Type B pancreatic cell (in vitro differentiated cells): ENCODE measurements at regions not wholly inside any gene's neighbourhood (a gene's known extent, or its start where the extent isn't known, plus 50 kb on each side); places are given as distances from the start of the nearest gene placed in this dataset.

ENCODE experiments used
- DNase-seq: peaks from one replicate; pipeline ENCODE4 v3.0.0; 2021; ENCODE audit warnings: mixed read lengths; ENCODE audit not compliant: unreplicated experiment; ENCODE audit errors: extremely low spot score
- H3K27ac Mint-ChIP-seq: 2 replicates; pipeline ENCODE4 v1.8.0; 2021; ENCODE audit warnings: mild to moderate bottlenecking, mixed read lengths
- H3K27me3 Mint-ChIP-seq: 2 replicates; pipeline ENCODE4 v1.8.0; 2021; ENCODE audit warnings: mixed read lengths
- H3K36me3 Mint-ChIP-seq: 2 replicates; pipeline ENCODE4 v1.8.0; 2021; ENCODE audit warnings: mixed read lengths
- H3K4me1 Mint-ChIP-seq: one replicate; pipeline ENCODE4 v1.8.0; 2021; ENCODE audit warnings: mixed read lengths; ENCODE audit not compliant: unreplicated experiment
- H3K4me3 Mint-ChIP-seq: 2 replicates; pipeline ENCODE4 v1.8.0; 2021; ENCODE audit warnings: mild to moderate bottlenecking, mixed read lengths
- H3K9me3 Mint-ChIP-seq: 2 replicates; pipeline ENCODE4 v1.8.0; 2021; ENCODE audit warnings: mixed read lengths
- TF ChIP-seq, protein P1 (sequence below): fragments of 200-600 bp; sonication (generic); conservative IDR thresholded peaks from 2 replicates; pipeline ENCODE4 v1.5.0; 2021; ENCODE audit warnings: antibody characterized with exemption, mild to moderate bottlenecking

DNA sequence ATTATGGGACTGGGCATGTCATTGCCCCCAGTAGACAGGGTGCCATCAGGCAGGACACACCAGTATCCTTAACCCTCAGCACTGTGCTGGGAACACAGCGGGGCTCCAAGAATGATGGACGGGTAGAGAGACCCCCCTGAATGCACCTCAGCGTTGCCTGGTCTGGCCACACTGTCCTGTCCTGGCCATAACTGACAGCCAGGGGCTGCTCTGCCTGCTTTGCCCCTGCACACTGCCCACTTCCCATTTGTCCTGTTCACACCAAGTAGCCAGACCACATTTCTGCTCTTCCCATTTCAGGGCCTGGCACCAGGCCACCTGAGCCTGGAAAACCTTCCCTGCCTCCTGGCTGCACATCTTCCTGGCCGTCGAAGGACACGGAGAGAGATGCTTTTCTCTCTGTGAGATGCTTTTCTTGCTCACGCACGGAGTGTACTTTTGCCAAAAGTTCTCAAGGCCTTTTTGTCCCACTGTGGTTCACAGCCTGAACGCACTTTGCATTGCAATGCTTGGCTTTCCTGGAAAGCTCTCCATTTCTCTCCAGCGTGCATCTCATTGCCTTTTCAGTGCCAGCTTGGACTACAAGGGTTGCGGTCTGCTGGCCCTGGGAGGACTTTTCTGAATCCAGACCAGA is 131.0 kb upstream of the EEPD1 start:
- H3K4me3 Mint-ChIP-seq = no peak overlapping the region
- H3K9me3 Mint-ChIP-seq = no peaks in the 10 kb centered on the region
- no peaks in the 10 kb centered on the region for H3K27me3 Mint-ChIP-seq
- no peak overlapping the region for H3K27ac Mint-ChIP-seq
- DNase-seq = no peak
- no peaks in the 10 kb centered on the region for H3K36me3 Mint-ChIP-seq
- no peaks in the 10 kb centered on the region for H3K4me1 Mint-ChIP-seq
- TF ChIP-seq, protein P1, sequence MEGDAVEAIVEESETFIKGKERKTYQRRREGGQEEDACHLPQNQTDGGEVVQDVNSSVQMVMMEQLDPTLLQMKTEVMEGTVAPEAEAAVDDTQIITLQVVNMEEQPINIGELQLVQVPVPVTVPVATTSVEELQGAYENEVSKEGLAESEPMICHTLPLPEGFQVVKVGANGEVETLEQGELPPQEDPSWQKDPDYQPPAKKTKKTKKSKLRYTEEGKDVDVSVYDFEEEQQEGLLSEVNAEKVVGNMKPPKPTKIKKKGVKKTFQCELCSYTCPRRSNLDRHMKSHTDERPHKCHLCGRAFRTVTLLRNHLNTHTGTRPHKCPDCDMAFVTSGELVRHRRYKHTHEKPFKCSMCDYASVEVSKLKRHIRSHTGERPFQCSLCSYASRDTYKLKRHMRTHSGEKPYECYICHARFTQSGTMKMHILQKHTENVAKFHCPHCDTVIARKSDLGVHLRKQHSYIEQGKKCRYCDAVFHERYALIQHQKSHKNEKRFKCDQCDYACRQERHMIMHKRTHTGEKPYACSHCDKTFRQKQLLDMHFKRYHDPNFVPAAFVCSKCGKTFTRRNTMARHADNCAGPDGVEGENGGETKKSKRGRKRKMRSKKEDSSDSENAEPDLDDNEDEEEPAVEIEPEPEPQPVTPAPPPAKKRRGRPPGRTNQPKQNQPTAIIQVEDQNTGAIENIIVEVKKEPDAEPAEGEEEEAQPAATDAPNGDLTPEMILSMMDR = no peak

DNA sequence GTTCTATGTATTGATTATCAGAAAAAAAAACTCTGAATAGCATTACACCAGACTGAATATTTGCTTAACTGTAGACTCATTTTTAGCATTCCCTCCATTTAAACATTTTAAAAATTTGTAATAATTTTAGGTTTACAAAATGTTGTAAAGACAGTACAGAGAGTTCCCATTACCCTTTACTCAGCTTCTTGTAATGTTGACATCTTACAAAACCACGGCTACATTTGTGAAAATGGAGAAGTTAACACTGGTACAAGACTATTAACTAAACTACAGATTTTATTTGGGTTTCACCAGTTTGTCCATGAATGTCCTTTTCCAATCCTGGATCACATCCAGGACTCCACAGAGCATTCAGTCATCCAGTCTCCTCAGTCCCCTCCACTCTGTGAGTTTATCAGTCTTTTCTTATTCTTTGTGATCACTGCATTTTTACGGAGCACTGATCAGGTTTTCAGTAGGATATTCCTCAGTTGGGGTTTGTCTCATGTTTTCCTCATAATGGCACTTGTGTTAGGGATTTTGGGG is 130.0 kb upstream of the EEPD1 start:
- no peak for DNase-seq
- no peaks in the 10 kb centered on the region for H3K36me3 Mint-ChIP-seq
- TF ChIP-seq, protein P1 = no peak
- no peaks in the 10 kb centered on the region for H3K9me3 Mint-ChIP-seq
- H3K4me3 Mint-ChIP-seq = no peak overlapping the region
- H3K27me3 Mint-ChIP-seq = no peaks in the 10 kb centered on the region
- H3K4me1 Mint-ChIP-seq = no peaks in the 10 kb centered on the region
- no peak overlapping the region for H3K27ac Mint-ChIP-seq

DNA sequence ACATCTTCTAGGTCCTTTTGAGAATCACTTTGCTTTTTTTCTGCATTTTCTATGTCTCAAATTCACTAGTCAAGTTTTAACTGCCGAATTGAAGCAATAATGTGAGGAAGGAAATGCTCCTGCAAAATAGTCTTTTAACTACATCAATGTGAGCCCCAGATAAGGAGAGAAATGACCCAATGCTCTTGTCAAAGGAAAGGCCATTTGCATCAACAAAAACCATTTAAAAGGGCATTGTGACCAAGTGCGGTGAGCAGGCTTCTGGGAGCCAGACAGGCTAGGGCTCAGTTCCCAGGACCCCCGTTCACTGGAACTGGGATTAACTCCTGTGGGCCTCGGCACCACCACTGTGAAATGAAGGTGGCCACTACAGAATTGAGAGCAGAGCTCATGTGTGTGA is 127.9 kb upstream of the EEPD1 start:
- TF ChIP-seq, protein P1 = no peak
- H3K4me3 Mint-ChIP-seq = no peak overlapping the region
- peaks cover 9% of the 10 kb centered on the region for H3K4me1 Mint-ChIP-seq
- H3K36me3 Mint-ChIP-seq = no peaks in the 10 kb centered on the region
- no peaks in the 10 kb centered on the region for H3K9me3 Mint-ChIP-seq
- no peak for DNase-seq
- H3K27me3 Mint-ChIP-seq = no peaks in the 10 kb centered on the region
- no peak overlapping the region for H3K27ac Mint-ChIP-seq

DNA sequence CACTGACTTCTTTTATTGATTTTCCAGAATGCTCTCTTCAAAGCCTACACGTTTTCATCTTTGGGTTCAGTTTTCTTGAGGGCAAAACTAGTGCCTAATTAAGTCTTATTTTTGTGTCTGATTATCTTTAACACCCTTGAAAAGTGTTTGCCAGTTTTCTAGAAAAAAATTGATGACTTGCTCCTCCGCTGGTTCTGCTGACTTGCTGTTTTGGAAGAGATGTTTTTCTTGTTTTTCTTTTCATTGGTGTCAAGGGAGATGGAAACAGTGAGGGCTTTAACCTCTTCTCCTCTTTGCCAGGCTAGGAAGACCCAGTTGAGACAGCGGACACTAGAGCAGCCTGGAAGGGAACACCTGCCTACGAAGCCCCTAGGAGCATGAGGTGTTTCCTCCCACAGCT is 123.7 kb upstream of the EEPD1 start:
- H3K4me1 Mint-ChIP-seq = peaks cover 15% of the 10 kb centered on the region
- no peak for DNase-seq
- no peak overlapping the region for H3K27ac Mint-ChIP-seq
- no peaks in the 10 kb centered on the region for H3K9me3 Mint-ChIP-seq
- H3K4me3 Mint-ChIP-seq = no peak overlapping the region
- TF ChIP-seq, protein P1 = no peak
- no peaks in the 10 kb centered on the region for H3K36me3 Mint-ChIP-seq
- H3K27me3 Mint-ChIP-seq = peaks cover 7% of the 10 kb centered on the region

DNA sequence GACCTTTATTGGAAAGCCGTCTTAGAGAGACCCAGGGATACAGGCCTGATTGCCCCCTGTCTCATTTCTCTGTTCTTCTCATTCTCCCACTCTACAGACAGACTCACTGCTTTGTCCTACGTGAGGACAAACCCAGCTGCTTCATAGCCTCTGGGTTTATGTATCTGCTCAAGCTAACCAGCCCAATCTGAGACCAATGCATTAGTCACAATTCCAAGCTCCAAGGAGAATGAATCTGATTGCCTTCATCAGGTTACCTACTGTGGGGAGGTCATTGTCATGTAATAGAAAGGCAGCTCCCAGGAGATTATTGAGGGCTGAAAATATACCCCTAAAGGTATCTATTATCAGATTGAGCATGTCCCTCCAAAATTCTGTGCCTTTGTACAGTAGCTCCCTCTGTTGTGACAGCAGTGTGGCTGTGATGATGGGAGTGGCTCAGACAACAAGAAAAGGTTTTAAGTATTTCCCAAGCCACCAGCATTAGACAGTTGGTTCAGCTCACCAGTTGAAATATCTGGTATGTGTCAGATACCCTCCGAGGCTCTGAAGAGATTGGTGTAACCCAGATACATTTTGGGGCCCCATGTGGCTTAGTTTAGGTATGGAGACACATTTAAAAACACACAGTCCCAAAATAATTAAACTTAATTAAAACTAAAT is 123.1 kb upstream of the EEPD1 start:
- DNase-seq = no peak
- H3K4me1 Mint-ChIP-seq = peaks cover 15% of the 10 kb centered on the region
- no peaks in the 10 kb centered on the region for H3K36me3 Mint-ChIP-seq
- TF ChIP-seq, protein P1 = no peak
- no peak overlapping the region for H3K4me3 Mint-ChIP-seq
- no peaks in the 10 kb centered on the region for H3K9me3 Mint-ChIP-seq
- H3K27ac Mint-ChIP-seq = no peak overlapping the region
- peaks cover 7% of the 10 kb centered on the region for H3K27me3 Mint-ChIP-seq
